Left renal pelvis (tissue), 4 donors: ENCODE measurements at regions not wholly inside any gene's neighbourhood (a gene's known extent, or its start where the extent isn't known, plus 50 kb on each side); places are given as distances from the start of the nearest gene placed in this dataset.
A peak's percentile ranks its signal among the peaks of the same experiment; 100 is the strongest.
"Not testable (repeated sequence)": the region's sequence is repeated elsewhere in the genome, so short reads cannot be mapped to it uniquely, and the experiment has no call there.

Experiments
- DNase-seq, 4 donors: peaks; one replicate each; pipeline ENCODE4 v3.0.0-alpha.2; 2013; ENCODE audit warnings: low read depth in 4 of 4, low spot score in 3 of 4

GRCh38 chr3:135393159-135393558 lies 572.4 kb upstream of the PPP2R3A start:
- DNase-seq, result no peak

GRCh38 chr3:135393898-135394525 lies 571.5 kb upstream of the PPP2R3A start:
- DNase-seq, result peak in 1 of 4 donors; percentile 3

GRCh38 chr3:135412475-135412874 lies 553.1 kb upstream of the PPP2R3A start:
- no peak for DNase-seq

GRCh38 chr3:135416182-135416581 lies 549.3 kb upstream of the PPP2R3A start:
- DNase-seq, result no peak

GRCh38 chr3:135419155-135419554 lies 546.4 kb upstream of the PPP2R3A start:
- DNase-seq, result no peak

- no peak for DNase-seq
Observed at GRCh38 chr3:135426508-135426907, 539.0 kb upstream of the PPP2R3A start.

GRCh38 chr3:135432402-135432801 lies 533.1 kb upstream of the PPP2R3A start:
- no peak for DNase-seq

- not testable (repeated sequence) for DNase-seq
Observed at GRCh38 chr3:135438889-135439597, 526.5 kb upstream of the PPP2R3A start.

GRCh38 chr3:135439632-135440031 lies 525.9 kb upstream of the PPP2R3A start:
- DNase-seq, result not testable (repeated sequence)

- DNase-seq, result no peak
Observed at GRCh38 chr3:135440233-135440632, 525.3 kb upstream of the PPP2R3A start.

- DNase-seq, result no peak
Observed at GRCh38 chr3:135440746-135441145, 524.8 kb upstream of the PPP2R3A start.

- no peak for DNase-seq
Observed at GRCh38 chr3:135444058-135444457, 521.5 kb upstream of the PPP2R3A start.

GRCh38 chr3:135447483-135447882 lies 518.0 kb upstream of the PPP2R3A start:
- DNase-seq, result no peak

- no peak for DNase-seq
Observed at GRCh38 chr3:135448520-135448919, 517.0 kb upstream of the PPP2R3A start.

GRCh38 chr3:135449046-135449445 lies 516.5 kb upstream of the PPP2R3A start:
- DNase-seq, result no peak

GRCh38 chr3:135451037-135451785 lies 514.3 kb upstream of the PPP2R3A start:
- no peak for DNase-seq

GRCh38 chr3:135452881-135453280 lies 512.6 kb upstream of the PPP2R3A start:
- no peak for DNase-seq

- no peak for DNase-seq
Observed at GRCh38 chr3:135453326-135453725, 512.2 kb upstream of the PPP2R3A start.

- DNase-seq, result no peak
Observed at GRCh38 chr3:135454890-135455289, 510.6 kb upstream of the PPP2R3A start.

GRCh38 chr3:135456108-135456790 lies 509.3 kb upstream of the PPP2R3A start:
- peak; percentile 32 to 52 (median 42) for DNase-seq
